ENCODE measurements at regions not wholly inside any gene's neighbourhood (a gene's known extent, or its start where the extent isn't known, plus 50 kb on each side); places are given as distances from the start of the nearest gene placed in this dataset.

- no peak overlapping the region for H3K4me3 ChIP-seq
These were observed 249.3 kb upstream of the PFKP start for GRCh38 chr10:2817940-2818636.

GRCh38 chr10:2813693-2814092, 253.7 kb upstream of the PFKP start:
- Histone ChIP-seq H3K36me3 (no peaks in the 10 kb centered on the region), H3K9me3 (ENCODE audit: low read depth) (no peaks in the 10 kb centered on the region), H3K27me3 (no peaks in the 10 kb centered on the region), H2AFZ (replicated peaks) (no peak overlapping the region), H3K79me2 (ENCODE audit: low read depth) (no peaks in the 10 kb centered on the region), H3K27ac (no peak overlapping the region), H3K4me1 (peaks cover 7% of the 10 kb centered on the region), H3K4me2 (no peak overlapping the region), H3F3A (ENCODE audit: low read depth) (no peaks in the 10 kb centered on the region), H3K4me3 (no peak overlapping the region), H3K9ac (no peak overlapping the region), H4K20me1 (ENCODE audit: low read depth) (no peaks in the 10 kb centered on the region)
- Mint-ChIP-seq H3K36me3 (no peaks in the 10 kb centered on the region), H3K4me3 (no peak overlapping the region), H3K27me3 (ENCODE audit: insufficient read depth, low read depth) (peaks cover 6% of the 10 kb centered on the region), H3K4me1 (peaks cover 24% of the 10 kb centered on the region), H3K27ac (no peak overlapping the region), H3K9me3 (no peaks in the 10 kb centered on the region)
- TF ChIP-seq EZH2 (IDR thresholded peaks at IDR 0.05): no peak
- TF ChIP-seq EZH2phosphoT487 (IDR thresholded peaks at IDR 0.05): no peak
- TF ChIP-seq CTCF (IDR thresholded peaks at IDR 0.05): no peak
- no peak for DNase-seq (ENCODE audit: low spot score)

More at GRCh38 chr10:2817940-2818636, 249.3 kb upstream of the PFKP start:
- Histone ChIP-seq H3K79me2 (ENCODE audit: low read depth) (no peaks in the 10 kb centered on the region), H3K27me3 (no peaks in the 10 kb centered on the region), H3F3A (ENCODE audit: low read depth) (no peaks in the 10 kb centered on the region), H3K4me2 (no peak overlapping the region), H3K9me3 (ENCODE audit: low read depth) (no peaks in the 10 kb centered on the region), H3K4me1 (peaks cover 7% of the 10 kb centered on the region), H4K20me1 (ENCODE audit: low read depth) (no peaks in the 10 kb centered on the region), H3K36me3 (no peaks in the 10 kb centered on the region), H3K9ac (no peak overlapping the region), H2AFZ (replicated peaks) (no peak overlapping the region), H3K27ac (no peak overlapping the region)
- Mint-ChIP-seq H3K4me1 (peaks cover 24% of the 10 kb centered on the region), H3K27ac (no peak overlapping the region), H3K9me3 (no peaks in the 10 kb centered on the region), H3K27me3 (ENCODE audit: insufficient read depth, low read depth) (peaks cover 8% of the 10 kb centered on the region), H3K4me3 (no peak overlapping the region), H3K36me3 (no peaks in the 10 kb centered on the region)
- TF ChIP-seq CTCF (IDR thresholded peaks at IDR 0.05) (no peak), EZH2phosphoT487 (IDR thresholded peaks at IDR 0.05) (no peak), EZH2 (IDR thresholded peaks at IDR 0.05) (no peak)
- DNase-seq (ENCODE audit: low spot score): no peak

DNA sequence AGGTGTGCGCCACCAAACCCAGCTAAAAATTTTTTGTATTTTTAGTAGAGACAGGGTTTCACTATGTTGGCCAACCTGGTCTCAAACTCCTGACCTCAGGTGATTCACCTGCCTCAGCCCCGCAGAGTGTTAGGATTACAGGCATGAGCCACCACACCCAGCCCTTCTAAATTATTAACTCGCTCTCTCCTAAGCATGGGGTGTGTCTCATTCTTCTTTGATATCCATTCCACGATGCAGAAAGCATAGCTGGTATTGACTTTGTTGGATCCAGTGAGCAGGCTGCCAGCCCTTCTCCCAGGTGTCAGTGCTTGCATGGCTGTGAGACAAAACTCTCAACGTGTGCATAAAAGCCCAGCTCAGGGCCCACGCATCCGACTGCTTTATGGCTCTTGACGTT, 254.1 kb upstream of the PFKP start:
- Histone ChIP-seq H3K9me3 (ENCODE audit: low read depth) (no peaks in the 10 kb centered on the region), H3K79me2 (ENCODE audit: low read depth) (no peaks in the 10 kb centered on the region), H2AFZ (replicated peaks) (no peak overlapping the region), H3K4me1 (peaks cover 7% of the 10 kb centered on the region), H3K4me3 (no peak overlapping the region), H4K20me1 (ENCODE audit: low read depth) (no peaks in the 10 kb centered on the region), H3K27me3 (no peaks in the 10 kb centered on the region), H3F3A (ENCODE audit: low read depth) (no peaks in the 10 kb centered on the region), H3K9ac (no peak overlapping the region), H3K36me3 (no peaks in the 10 kb centered on the region), H3K27ac (no peak overlapping the region), H3K4me2 (no peak overlapping the region)
- no peak for DNase-seq (ENCODE audit: low spot score)
- H3K4me3 Mint-ChIP-seq: no peak overlapping the region
- TF ChIP-seq CTCF (IDR thresholded peaks at IDR 0.05): no peak
- TF ChIP-seq EZH2 (IDR thresholded peaks at IDR 0.05): no peak
- TF ChIP-seq EZH2phosphoT487 (IDR thresholded peaks at IDR 0.05): no peak
- H3K27me3 Mint-ChIP-seq (ENCODE audit: insufficient read depth, low read depth): peaks cover 6% of the 10 kb centered on the region
- H3K4me1 Mint-ChIP-seq: peaks cover 24% of the 10 kb centered on the region
- H3K36me3 Mint-ChIP-seq: no peaks in the 10 kb centered on the region
- no peak overlapping the region for H3K27ac Mint-ChIP-seq
- H3K9me3 Mint-ChIP-seq: no peaks in the 10 kb centered on the region
